ENCODE measurements at regions not wholly inside any gene's neighbourhood (a gene's known extent, or its start where the extent isn't known, plus 50 kb on each side); places are given as distances from the start of the nearest gene placed in this dataset.
A peak's percentile ranks its signal among the peaks of the same experiment; 100 is the strongest.

GRCh38 chrX:137297167-137297566, 263.4 kb upstream of the GPR101 start:
- DNase-seq (ENCODE audit: low read depth) (no peak), FAIRE-seq (peak; percentile 68)
- Histone ChIP-seq H3K36me3 (ENCODE audit: insufficient read depth, low read length) (no peaks in the 10 kb centered on the region), H3K9me3 (ENCODE audit: insufficient read depth, low read depth, low read length) (no peaks in the 10 kb centered on the region), H3K27me3 (ENCODE audit: insufficient read depth, low read length) (no peaks in the 10 kb centered on the region), H3K27ac (ENCODE audit: low read depth, low read length) (no peak overlapping the region), H3K4me3 (ENCODE audit: insufficient read depth, low read depth, low read length) (no peak overlapping the region), H2AFZ (ENCODE audit: low read depth, low read length) (no peak overlapping the region), H3K79me2 (ENCODE audit: insufficient read depth, low read length) (no peaks in the 10 kb centered on the region), H4K20me1 (ENCODE audit: insufficient read depth, low read length) (no peaks in the 10 kb centered on the region), H3K4me1 (ENCODE audit: insufficient read depth, low read length) (no peaks in the 10 kb centered on the region), H3K9ac (ENCODE audit: low read length) (no peak overlapping the region), H3K4me2 (ENCODE audit: low read length) (no peak overlapping the region)
- H3K9me3 Mint-ChIP-seq (ENCODE audit: unreplicated experiment), result no peaks in the 10 kb centered on the region
- H3K27ac Mint-ChIP-seq (ENCODE audit: unreplicated experiment), result no peak overlapping the region
- no peak overlapping the region for H3K4me3 Mint-ChIP-seq (ENCODE audit: unreplicated experiment)
- no peaks in the 10 kb centered on the region for H3K36me3 Mint-ChIP-seq (ENCODE audit: low read depth, unreplicated experiment)
- TF ChIP-seq EZH2 (IDR thresholded peaks at IDR 0.05; ENCODE audit: insufficient read depth, low read length) (no peak), CTCF (IDR thresholded peaks at IDR 0.05; ENCODE audit: insufficient read depth, low read depth, low read length) (no peak)
- H3K27me3 Mint-ChIP-seq (ENCODE audit: low read depth, unreplicated experiment), result no peaks in the 10 kb centered on the region
- H3K4me1 Mint-ChIP-seq (ENCODE audit: low read depth, unreplicated experiment), result no peaks in the 10 kb centered on the region

- H3K4me1 Mint-ChIP-seq (ENCODE audit: low read depth, unreplicated experiment), result no peaks in the 10 kb centered on the region
- no peak for FAIRE-seq
- H3K9ac ChIP-seq (ENCODE audit: low read length), result no peak overlapping the region
- no peaks in the 10 kb centered on the region for H3K27me3 ChIP-seq (ENCODE audit: insufficient read depth, low read length)
- no peak overlapping the region for H2AFZ ChIP-seq (ENCODE audit: low read depth, low read length)
- H3K4me1 ChIP-seq (ENCODE audit: insufficient read depth, low read length), result no peaks in the 10 kb centered on the region
- no peak overlapping the region for H3K4me3 ChIP-seq (ENCODE audit: insufficient read depth, low read depth, low read length)
- no peaks in the 10 kb centered on the region for H3K36me3 Mint-ChIP-seq (ENCODE audit: low read depth, unreplicated experiment)
- H3K27ac ChIP-seq (ENCODE audit: low read depth, low read length), result no peak overlapping the region
- no peaks in the 10 kb centered on the region for H3K9me3 ChIP-seq (ENCODE audit: insufficient read depth, low read depth, low read length)
- H3K4me3 Mint-ChIP-seq (ENCODE audit: unreplicated experiment), result no peak overlapping the region
- H3K9me3 Mint-ChIP-seq (ENCODE audit: unreplicated experiment), result peaks cover 2% of the 10 kb centered on the region
- H3K4me2 ChIP-seq (ENCODE audit: low read length), result no peak overlapping the region
- TF ChIP-seq CTCF (IDR thresholded peaks at IDR 0.05; ENCODE audit: insufficient read depth, low read depth, low read length) (no peak), EZH2 (IDR thresholded peaks at IDR 0.05; ENCODE audit: insufficient read depth, low read length) (no peak)
- H3K36me3 ChIP-seq (ENCODE audit: insufficient read depth, low read length), result no peaks in the 10 kb centered on the region
- H3K79me2 ChIP-seq (ENCODE audit: insufficient read depth, low read length), result no peaks in the 10 kb centered on the region
- no peaks in the 10 kb centered on the region for H4K20me1 ChIP-seq (ENCODE audit: insufficient read depth, low read length)
- no peak for DNase-seq (ENCODE audit: low read depth)
- peaks cover 3% of the 10 kb centered on the region for H3K27me3 Mint-ChIP-seq (ENCODE audit: low read depth, unreplicated experiment)
- H3K27ac Mint-ChIP-seq (ENCODE audit: unreplicated experiment), result no peak overlapping the region
These were observed 256.2 kb upstream of the GPR101 start for GRCh38 chrX:137290011-137290410.

GRCh38 chrX:137287191-137287590, 253.4 kb upstream of the GPR101 start:
- no peak for FAIRE-seq
- no peaks in the 10 kb centered on the region for H4K20me1 ChIP-seq (ENCODE audit: insufficient read depth, low read length)
- H3K9ac ChIP-seq (ENCODE audit: low read length), result no peak overlapping the region
- Mint-ChIP-seq H3K4me3 (ENCODE audit: unreplicated experiment) (no peak overlapping the region), H3K27ac (ENCODE audit: unreplicated experiment) (no peak overlapping the region), H3K27me3 (ENCODE audit: low read depth, unreplicated experiment) (peaks cover 3% of the 10 kb centered on the region), H3K36me3 (ENCODE audit: low read depth, unreplicated experiment) (no peaks in the 10 kb centered on the region), H3K9me3 (ENCODE audit: unreplicated experiment) (peaks cover 2% of the 10 kb centered on the region), H3K4me1 (ENCODE audit: low read depth, unreplicated experiment) (no peaks in the 10 kb centered on the region)
- no peak for DNase-seq (ENCODE audit: low read depth)
- H3K79me2 ChIP-seq (ENCODE audit: insufficient read depth, low read length), result no peaks in the 10 kb centered on the region
- no peaks in the 10 kb centered on the region for H3K36me3 ChIP-seq (ENCODE audit: insufficient read depth, low read length)
- H3K27ac ChIP-seq (ENCODE audit: low read depth, low read length), result no peak overlapping the region
- H3K9me3 ChIP-seq (ENCODE audit: insufficient read depth, low read depth, low read length), result no peaks in the 10 kb centered on the region
- no peaks in the 10 kb centered on the region for H3K27me3 ChIP-seq (ENCODE audit: insufficient read depth, low read length)
- no peak overlapping the region for H3K4me2 ChIP-seq (ENCODE audit: low read length)
- no peak overlapping the region for H2AFZ ChIP-seq (ENCODE audit: low read depth, low read length)
- no peak for TF ChIP-seq EZH2 (IDR thresholded peaks at IDR 0.05; ENCODE audit: insufficient read depth, low read length)
- no peak for TF ChIP-seq CTCF (IDR thresholded peaks at IDR 0.05; ENCODE audit: insufficient read depth, low read depth, low read length)
- H3K4me3 ChIP-seq (ENCODE audit: insufficient read depth, low read depth, low read length), result no peak overlapping the region
- H3K4me1 ChIP-seq (ENCODE audit: insufficient read depth, low read length), result no peaks in the 10 kb centered on the region
